Effector memory CD4-positive, alpha-beta T cell (primary cell): ENCODE measurements at regions not wholly inside any gene's neighbourhood (a gene's known extent, or its start where the extent isn't known, plus 50 kb on each side); places are given as distances from the start of the nearest gene placed in this dataset.

Experiments
- DNase-seq, 3 donors: peaks; one replicate each; pipeline ENCODE4 v3.0.0-alpha.2; 2020
- H3K27ac ChIP-seq: 2 replicates; pipeline ENCODE4 v1.7.0; 2013; ENCODE audit warnings: mild to moderate bottlenecking, low read length, moderate library complexity; ENCODE audit not compliant: insufficient read depth, poor library complexity, severe bottlenecking
- H3K27me3 ChIP-seq: replicated peaks from 2 replicates; pipeline ENCODE4 v1.7.0; 2013; ENCODE audit warnings: mild to moderate bottlenecking, low read length; ENCODE audit not compliant: insufficient read depth, control insufficient read depth, poor library complexity, severe bottlenecking
- H3K36me3 ChIP-seq: 2 replicates; pipeline ENCODE4 v1.7.0; 2013; ENCODE audit warnings: mild to moderate bottlenecking, low read length, moderate library complexity; ENCODE audit not compliant: control insufficient read depth, insufficient read depth
- H3K4me1 ChIP-seq: 2 replicates; pipeline ENCODE4 v1.7.0; 2013; ENCODE audit warnings: low read length, mild to moderate bottlenecking; ENCODE audit not compliant: control insufficient read depth, insufficient read depth, poor library complexity, severe bottlenecking
- H3K4me3 ChIP-seq: 2 replicates; pipeline ENCODE4 v1.7.0; 2013; ENCODE audit warnings: low read length, low read depth, mild to moderate bottlenecking; ENCODE audit not compliant: insufficient read depth, poor library complexity, severe bottlenecking
- H3K9me3 ChIP-seq: 2 replicates; pipeline ENCODE4 v1.7.0; 2013; ENCODE audit warnings: mild to moderate bottlenecking, low read length, moderate library complexity; ENCODE audit not compliant: control insufficient read depth

DNA sequence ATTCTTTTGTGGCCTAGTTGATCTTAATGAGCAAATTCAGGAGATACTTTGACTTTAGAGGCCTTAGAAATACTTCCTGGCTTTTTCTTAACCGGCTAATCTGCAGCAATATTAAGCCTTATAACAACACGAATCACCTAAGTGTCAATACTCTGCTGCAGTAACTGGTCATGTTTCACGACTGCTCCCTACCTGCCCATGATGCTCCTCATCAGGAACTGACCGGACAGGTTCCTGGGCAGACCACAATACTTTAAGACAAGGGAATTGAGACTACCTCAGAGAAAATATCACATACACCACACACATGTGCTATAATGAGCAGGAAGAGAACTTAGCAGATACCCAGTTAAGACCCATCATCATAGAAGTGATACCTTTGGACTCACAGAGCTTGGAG lies 211.9 kb upstream of the BMP4 start:
- Histone ChIP-seq H3K27me3 (no peaks in the 10 kb centered on the region), H3K4me1 (no peaks in the 10 kb centered on the region), H3K36me3 (no peaks in the 10 kb centered on the region), H3K9me3 (no peaks in the 10 kb centered on the region), H3K27ac (no peak overlapping the region), H3K4me3 (no peak overlapping the region)
- no peak for DNase-seq

GRCh38 chr14:54169254-54169924 lies 212.8 kb upstream of the BMP4 start:
- Histone ChIP-seq H3K36me3 (no peaks in the 10 kb centered on the region), H3K9me3 (no peaks in the 10 kb centered on the region), H3K4me3 (no peak overlapping the region), H3K27ac (no peak overlapping the region), H3K27me3 (no peaks in the 10 kb centered on the region), H3K4me1 (no peaks in the 10 kb centered on the region)
- DNase-seq, result no peak

DNA sequence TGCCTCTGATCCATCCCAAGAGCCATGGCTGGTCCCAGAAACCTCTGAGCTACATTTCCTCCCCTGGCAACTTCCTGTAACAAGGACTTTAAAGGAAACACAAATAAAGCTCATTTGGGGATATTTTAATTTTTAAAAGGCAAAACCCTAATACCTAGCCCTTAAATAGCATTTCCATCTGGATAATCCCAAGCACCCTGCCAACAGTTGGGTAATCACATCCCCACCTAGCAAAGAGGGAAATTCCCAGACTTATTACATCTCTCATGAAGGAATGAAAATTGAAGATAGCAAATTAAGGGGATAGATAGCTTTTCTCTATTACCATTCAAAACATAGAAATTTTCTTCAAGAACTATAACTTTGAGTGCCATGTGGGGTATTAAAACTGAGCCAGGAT lies 213.7 kb upstream of the BMP4 start:
- Histone ChIP-seq H3K4me1 (no peaks in the 10 kb centered on the region), H3K9me3 (no peaks in the 10 kb centered on the region), H3K27ac (no peak overlapping the region), H3K4me3 (no peak overlapping the region), H3K27me3 (no peaks in the 10 kb centered on the region), H3K36me3 (no peaks in the 10 kb centered on the region)
- no peak for DNase-seq

DNA sequence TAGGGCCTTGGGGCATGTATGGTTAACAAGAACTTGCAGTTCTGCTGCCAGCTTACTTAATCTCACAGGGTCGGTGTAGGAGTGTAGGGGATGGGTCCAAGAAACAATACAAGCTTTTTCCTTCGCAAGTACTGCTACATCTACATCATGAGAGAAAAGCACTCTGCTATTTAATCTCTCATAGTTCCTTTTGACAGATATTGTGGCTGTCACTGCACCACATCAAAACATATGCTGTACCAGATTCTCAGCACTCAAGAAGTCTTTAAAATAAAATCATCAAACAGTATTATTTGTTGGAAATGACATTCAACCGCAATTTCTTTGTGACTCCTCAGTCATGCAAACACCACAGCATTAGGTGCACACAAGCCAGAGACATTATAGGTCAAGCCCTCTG lies 215.5 kb upstream of the BMP4 start:
- H3K4me1 ChIP-seq, result no peaks in the 10 kb centered on the region
- H3K27ac ChIP-seq, result no peak overlapping the region
- H3K27me3 ChIP-seq, result no peaks in the 10 kb centered on the region
- no peaks in the 10 kb centered on the region for H3K36me3 ChIP-seq
- H3K4me3 ChIP-seq, result no peak overlapping the region
- no peaks in the 10 kb centered on the region for H3K9me3 ChIP-seq
- no peak for DNase-seq

GRCh38 chr14:54172562-54172961 lies 215.9 kb upstream of the BMP4 start:
- no peaks in the 10 kb centered on the region for H3K9me3 ChIP-seq
- no peak overlapping the region for H3K27ac ChIP-seq
- H3K4me1 ChIP-seq, result no peaks in the 10 kb centered on the region

DNA sequence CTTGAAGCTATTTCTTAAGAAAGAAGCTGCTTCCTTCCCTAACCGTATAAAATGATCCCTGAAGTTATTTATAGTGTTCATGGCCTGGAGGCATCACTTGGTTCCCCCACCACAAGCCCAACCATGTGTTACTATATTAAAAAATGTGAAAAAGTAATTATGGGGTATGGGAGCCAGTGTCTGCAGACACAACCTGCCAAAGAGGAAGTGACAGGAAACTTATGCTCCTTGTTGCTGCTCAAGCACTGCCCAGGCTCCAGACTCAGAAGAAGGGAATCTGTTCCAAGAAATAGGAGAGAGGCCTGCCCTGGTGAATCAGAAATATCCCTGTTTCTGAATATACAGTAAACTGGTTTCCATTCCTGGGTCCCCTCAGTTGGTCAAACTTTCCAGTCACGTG lies 217.2 kb upstream of the BMP4 start:
- no peak for DNase-seq
- no peaks in the 10 kb centered on the region for H3K9me3 ChIP-seq
- no peaks in the 10 kb centered on the region for H3K36me3 ChIP-seq
- no peaks in the 10 kb centered on the region for H3K27me3 ChIP-seq
- H3K4me1 ChIP-seq, result no peaks in the 10 kb centered on the region
- no peak overlapping the region for H3K27ac ChIP-seq
- H3K4me3 ChIP-seq, result no peak overlapping the region

More at GRCh38 chr14:54172562-54172961, 215.9 kb upstream of the BMP4 start:
- Histone ChIP-seq H3K36me3 (no peaks in the 10 kb centered on the region), H3K4me3 (no peak overlapping the region), H3K27me3 (no peaks in the 10 kb centered on the region)
- no peak for DNase-seq

- no peak overlapping the region for H3K27ac ChIP-seq
- no peak overlapping the region for H3K4me3 ChIP-seq
- no peaks in the 10 kb centered on the region for H3K9me3 ChIP-seq
- H3K4me1 ChIP-seq, result no peaks in the 10 kb centered on the region
- no peak for DNase-seq
- H3K27me3 ChIP-seq, result no peaks in the 10 kb centered on the region
- H3K36me3 ChIP-seq, result no peaks in the 10 kb centered on the region
Observed at GRCh38 chr14:54174457-54174856, 217.8 kb upstream of the BMP4 start.

GRCh38 chr14:54175298-54175942 lies 218.8 kb upstream of the BMP4 start:
- no peaks in the 10 kb centered on the region for H3K4me1 ChIP-seq
- H3K36me3 ChIP-seq, result no peaks in the 10 kb centered on the region
- DNase-seq, result peak in 1 of 3 donors; percentile 3
- no peak overlapping the region for H3K27ac ChIP-seq
- no peak overlapping the region for H3K4me3 ChIP-seq
- no peaks in the 10 kb centered on the region for H3K27me3 ChIP-seq
- no peaks in the 10 kb centered on the region for H3K9me3 ChIP-seq

DNA sequence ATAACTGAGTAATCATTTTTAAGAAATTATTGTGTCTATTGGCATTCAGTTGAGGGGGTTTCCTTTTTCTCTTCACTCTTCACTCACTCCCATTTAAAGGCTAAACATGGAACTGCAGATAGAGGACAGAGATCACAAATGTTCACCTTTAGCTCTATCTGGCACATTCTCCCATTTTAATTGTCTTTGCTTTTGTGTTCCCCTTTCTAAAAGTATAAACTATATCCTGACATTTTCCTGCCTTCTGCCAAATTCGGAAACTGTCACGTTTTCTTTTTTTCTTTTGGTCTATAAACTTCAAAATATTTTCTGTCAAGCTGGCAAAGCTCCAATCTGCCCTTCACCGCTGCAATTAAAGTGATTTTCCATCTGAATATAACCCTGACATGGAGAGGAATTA lies 219.8 kb upstream of the CDKN3 start:
- H3K4me3 ChIP-seq, result no peak overlapping the region
- no peaks in the 10 kb centered on the region for H3K4me1 ChIP-seq
- DNase-seq, result no peak

DNA sequence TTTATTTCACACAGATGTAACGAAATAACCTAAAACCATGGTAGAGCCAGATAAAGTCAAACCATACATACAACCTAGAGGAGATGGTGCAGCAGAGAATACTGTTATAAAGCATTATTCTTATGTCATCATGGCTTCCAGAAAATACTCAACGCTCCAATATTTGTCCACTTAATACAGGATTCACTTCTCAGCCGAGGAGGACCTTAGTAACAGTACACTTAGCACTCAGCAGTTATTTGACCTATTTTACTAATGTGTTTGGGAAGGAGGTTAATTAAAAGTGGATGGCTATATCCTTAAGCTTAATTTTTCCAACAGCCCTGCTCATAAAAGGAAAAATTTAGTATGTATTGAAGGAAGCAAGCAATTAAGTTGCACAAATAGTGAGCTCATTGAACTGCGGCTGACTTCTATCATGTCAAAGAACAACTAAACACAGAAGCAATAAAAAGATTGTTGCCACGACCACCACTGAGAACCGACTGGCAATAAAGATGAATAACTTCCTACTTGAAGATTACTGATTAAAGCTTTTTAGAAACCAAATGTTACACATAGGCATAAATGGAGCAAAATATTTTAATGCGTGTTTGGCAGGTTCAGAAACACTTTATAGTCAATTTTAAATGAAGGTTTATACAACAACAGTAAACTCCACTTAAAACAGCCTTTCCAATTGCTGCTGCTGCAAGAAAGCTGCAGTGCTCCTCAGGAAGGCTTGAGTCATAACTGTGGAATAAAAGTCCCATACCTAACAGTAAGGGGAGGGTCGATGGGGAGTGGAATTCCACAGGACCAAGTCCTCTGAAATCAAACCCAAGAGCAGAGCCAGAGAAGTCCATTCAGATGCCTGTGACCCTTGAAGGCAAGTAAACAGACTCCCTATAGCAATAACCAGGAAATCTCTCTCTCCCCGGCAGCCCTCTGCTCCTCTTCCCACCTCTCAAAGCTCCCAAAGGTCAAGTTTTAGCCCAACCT lies 218.9 kb upstream of the CDKN3 start:
- no peaks in the 10 kb centered on the region for H3K27me3 ChIP-seq
- DNase-seq, result no peak
- H3K4me3 ChIP-seq, result no peak overlapping the region
- no peaks in the 10 kb centered on the region for H3K9me3 ChIP-seq
- no peaks in the 10 kb centered on the region for H3K36me3 ChIP-seq
- no peaks in the 10 kb centered on the region for H3K4me1 ChIP-seq
- no peak overlapping the region for H3K27ac ChIP-seq

More for the DNA sequence above, 219.8 kb upstream of the CDKN3 start:
- no peaks in the 10 kb centered on the region for H3K9me3 ChIP-seq
- H3K27ac ChIP-seq, result no peak overlapping the region
- H3K36me3 ChIP-seq, result no peaks in the 10 kb centered on the region
- H3K27me3 ChIP-seq, result no peaks in the 10 kb centered on the region
